ENCODE measurements at regions not wholly inside any gene's neighbourhood (a gene's known extent, or its start where the extent isn't known, plus 50 kb on each side); places are given as distances from the start of the nearest gene placed in this dataset.
"Not testable (repeated sequence)": the region's sequence is repeated elsewhere in the genome, so short reads cannot be mapped to it uniquely, and the experiment has no call there.

DNA sequence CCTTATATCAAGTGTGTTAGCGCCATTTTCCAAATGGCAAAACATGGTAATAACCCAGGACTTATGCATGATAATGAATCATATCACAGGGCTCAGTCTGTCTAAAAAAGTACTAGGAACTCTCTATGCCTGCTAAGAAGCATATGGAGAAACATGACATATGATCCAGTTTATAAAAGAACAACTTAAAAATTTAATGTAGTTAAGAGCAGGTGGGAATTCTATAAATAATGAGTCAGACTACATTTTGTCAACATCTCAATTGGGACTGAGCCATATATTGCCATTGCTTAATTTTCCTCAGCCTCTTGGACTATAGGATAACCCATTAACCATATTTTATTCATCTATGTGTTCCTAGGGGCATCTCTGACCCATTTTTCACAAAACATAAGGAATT is 360.4 kb upstream of the AGA start:
- DNase-seq (ENCODE audit: low spot score) = no peak

DNA sequence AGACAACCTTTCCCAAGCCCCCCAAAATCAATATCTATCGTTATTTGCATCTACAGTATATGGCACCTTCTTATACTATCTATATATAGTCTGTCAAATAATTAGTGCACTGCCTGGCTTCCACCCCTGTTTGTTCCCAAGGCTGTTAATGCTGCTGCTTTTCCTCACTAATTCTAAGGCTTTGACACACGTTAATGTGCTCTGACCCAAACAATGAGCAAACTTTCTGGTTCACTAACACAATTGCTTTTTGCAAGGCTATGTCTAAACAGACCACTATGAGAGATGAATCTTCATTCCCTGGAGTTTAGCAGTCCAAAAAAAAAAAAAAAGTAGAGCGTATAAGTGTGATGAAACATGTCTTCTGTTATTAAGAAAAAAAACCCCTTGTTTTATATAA is 360.9 kb upstream of the AGA start:
- no peak for DNase-seq (ENCODE audit: low spot score)

DNA sequence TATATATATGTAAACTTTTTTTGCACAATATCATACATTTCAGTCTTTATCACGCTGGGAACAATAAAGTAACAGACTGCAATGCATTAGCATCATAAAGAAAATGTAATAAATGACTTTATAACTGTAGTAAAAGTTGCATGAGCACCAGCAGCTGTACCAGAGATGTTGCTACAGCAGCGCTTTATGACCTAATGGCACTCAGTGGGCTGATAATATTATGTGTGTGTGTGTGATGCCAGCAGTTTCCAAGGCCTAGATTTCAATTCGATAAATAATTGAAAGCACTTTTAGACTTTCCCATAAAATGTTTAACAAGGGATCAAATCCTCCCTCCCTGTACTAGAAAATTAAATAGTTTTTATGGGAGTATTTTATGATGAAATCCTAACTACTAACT is 367.6 kb upstream of the AGA start:
- DNase-seq (ENCODE audit: low spot score) = no peak

DNA sequence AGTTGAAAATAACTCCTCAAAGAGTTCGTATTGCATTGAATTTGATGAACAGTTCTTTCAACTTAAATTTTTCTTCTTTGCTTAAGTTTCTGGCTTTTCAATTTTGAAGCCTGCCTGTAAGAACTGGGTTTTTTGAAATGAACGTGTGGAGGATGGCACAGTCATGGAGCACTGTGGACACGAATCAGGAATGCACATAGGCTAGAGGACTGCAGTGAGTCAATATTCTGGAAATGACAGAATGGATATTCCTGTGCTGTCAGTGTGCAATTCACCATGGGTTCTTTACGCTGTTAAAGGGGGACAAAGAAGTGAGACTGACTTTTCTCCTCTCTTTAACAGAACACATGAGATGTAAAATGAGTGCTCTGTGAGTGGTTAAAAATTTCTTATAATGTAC is 368.0 kb upstream of the AGA start:
- no peak for DNase-seq (ENCODE audit: low spot score)

DNA sequence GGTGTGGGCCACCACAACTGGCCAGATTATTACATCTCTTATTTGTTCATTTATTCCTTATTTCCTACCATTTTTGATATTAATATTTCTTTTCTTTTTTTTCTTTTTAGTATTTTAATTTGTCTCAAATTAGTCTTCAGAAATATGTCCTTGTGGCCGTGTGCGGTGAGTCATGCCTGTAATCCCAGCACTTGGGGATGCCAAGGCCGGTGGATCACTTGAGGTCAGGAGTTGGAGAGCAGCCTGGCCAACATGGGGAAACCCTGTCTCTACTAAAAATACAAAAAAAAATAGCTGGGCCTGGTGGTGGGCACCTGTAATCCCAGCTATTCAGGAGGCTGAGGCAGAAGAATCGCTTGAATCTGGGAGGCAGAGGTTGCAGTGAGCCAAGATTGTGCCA is 376.2 kb upstream of the AGA start:
- DNase-seq (ENCODE audit: low spot score) = not testable (repeated sequence)

DNA sequence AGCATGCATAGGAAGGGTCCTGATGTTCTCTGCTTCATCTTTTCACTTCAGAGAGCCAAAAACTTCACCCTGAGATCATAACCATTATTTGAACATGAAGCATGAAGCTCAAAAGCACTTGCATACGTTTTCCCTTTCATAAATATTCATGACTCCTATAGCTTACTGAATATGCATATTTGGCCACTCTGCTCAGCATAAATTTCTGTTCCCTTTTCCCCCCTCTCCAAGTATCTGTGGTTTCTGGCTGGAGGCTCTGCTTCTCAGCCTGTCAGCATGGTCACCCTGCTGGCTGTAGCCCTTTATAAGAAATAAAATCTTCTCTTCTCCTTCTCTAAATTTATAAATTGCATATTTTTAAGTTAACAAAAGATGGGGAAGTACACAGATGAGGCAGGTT is 384.7 kb upstream of the AGA start:
- no peak for DNase-seq (ENCODE audit: low spot score)

DNA sequence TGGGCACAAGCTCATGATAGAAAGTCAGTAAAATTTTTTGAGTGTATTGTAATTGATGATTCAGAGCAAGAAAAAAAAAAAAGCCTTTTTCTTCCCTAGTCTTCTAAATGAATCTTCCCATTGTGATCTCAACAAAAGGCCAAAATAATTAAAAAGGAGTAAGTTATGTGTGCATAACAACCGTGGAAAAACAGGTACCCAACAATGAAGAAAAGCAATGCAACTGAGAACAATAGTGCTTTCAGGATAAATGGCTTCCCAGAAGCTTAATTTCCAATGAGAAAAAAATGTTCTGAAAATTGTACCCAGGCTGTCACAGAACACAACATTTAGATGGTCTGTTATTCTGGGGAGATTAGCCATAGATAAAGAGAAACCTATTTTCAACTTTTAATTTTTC is 399.0 kb upstream of the AGA start:
- no peak for DNase-seq (ENCODE audit: low spot score)

DNA sequence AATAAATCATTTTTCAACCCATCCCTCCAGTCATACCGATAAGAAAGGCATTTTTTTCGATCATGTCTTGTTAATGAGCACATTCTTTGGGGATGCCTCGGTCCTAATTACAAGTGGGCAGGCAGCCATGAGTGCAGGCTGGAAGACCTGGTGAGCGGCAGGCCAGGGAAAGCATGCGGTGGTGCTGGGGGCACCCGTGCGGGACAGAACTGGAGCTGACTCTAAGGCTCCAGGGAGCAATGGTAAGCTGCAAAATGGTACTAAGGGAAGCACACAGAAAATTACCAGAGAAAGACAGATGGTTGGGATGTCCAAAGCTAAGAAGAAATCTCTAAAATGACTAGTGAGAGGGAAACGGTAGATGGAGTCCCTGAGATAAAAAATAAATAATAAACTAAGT is 411.0 kb upstream of the AGA start:
- DNase-seq (ENCODE audit: low spot score) = no peak

DNA sequence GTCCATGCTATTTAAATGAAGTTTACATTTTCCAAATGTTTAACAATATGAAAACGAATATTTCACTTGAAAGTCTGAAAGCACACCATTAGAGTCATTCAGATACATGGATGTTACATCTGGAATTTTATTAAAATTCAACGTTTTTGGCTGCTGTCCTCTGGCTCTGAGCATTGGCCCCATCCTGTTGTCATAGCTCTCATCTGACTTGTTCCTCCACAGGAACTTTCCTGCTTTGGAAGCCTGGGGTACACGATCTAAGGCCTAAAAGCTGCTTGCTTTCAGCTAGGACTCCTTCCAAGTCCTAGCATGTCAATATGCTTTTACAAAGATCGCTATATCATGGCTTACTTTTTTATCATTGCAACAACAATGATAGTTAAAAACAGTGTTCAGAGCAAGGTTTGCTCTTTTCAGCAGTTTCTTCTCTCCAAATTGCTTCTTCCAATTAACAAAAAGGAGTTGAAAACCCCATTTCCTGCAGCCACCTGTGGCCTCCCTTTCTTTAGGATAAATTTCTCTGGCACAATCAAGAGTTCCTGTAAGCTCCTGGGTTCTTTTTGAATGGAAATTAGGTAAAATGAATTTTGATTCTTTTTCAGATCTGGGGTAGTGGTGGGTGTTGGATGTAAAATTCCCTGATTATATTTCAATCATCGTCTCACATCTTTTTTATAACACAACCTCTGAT is 413.4 kb upstream of the AGA start:
- DNase-seq (ENCODE audit: low spot score) = no peak

DNA sequence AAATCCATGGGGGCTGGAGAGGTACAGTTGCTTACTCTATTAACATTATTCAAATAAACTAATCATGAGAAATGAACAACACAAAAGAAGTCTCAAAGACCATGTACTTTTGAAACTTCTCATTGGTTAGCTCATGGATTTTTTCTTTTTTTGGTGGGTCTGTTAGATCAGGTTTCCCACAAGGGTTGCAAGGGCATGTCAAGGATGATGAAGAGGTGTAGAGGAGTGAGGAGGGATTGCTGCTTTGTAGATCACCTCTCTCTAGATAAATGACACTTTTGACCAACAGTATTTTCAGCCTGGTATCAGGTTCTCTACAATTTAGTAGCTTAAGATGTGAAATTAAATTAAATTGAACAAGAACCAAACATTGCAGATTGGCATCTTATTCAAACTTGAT is 417.9 kb upstream of the AGA start:
- no peak for DNase-seq (ENCODE audit: low spot score)

DNA sequence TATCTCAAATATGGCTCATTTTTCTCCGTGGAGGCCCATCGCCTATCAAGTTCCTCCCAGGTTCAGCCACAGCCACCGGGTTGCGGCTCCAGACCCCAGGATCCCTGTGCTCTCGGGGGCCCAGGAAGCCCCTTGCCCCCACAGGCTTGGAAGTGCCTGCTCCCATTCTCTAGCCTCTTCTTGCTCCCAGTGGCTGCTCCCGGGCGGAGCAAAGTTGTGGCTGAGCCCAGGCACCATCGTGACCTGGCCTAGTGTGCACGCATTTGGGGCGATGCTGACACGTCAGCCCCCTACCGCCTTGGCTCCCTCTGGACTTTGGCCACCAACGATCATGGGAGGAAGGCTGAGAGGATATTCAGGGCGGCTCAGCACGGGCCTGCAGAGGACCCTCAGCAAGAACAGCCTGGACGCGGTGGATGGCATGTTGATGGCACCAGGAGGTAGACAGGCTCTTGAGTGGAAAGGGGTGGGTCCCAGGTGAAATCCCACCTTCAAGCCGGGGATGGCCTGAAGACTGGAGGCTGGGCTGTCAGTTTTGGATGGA is 419.4 kb upstream of the AGA start:
- DNase-seq (ENCODE audit: low spot score) = no peak

DNA sequence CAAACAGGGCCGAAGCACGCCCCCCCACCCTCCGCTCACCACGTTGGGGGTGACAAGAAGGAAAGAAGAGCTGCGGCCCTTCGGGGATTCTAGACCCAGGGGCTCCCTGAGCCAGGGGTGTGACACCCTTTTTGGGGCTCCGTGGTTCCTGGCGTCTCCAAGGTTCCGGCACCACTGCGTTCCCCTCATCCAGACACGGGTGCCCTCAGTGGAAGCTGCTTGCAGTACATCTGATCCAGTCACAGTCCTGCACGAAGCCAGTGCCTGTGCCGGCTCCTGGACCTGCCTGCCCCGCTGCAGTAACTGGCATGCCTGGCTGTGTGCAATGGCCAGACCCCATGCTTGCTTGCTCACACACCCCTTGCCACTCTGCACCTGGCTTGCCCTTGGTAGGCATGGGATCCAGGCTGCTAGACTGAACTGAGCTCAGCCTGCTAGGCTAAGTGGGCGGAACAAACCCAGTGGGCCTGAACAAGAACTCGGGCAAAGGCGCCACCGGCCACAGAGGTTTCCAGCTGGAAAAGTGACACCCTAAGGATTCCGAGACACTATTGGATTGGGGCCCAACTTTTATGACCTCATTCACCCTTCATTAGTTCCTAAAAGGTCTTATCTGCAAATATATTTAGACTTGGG is 420.4 kb upstream of the AGA start:
- no peak for DNase-seq (ENCODE audit: low spot score)

DNA sequence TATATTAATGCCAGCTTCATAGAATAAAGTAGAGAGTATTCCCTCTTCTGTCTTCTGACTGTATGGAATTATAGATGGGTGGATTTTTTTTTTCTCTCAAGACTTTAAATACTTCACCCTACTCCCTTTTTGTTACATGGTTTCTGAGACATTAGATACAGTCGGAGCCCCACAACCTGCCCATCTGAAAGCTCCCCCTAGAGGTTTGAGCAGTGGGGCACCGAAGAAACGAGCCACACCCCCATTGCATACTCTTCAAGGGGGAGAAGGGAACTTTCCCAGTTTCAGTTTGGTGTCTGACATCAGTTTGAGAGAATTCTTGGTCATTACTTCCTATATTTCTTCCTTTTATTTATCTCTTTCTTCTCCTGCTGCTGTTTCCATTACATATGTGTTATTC is 437.6 kb upstream of the AGA start:
- DNase-seq (ENCODE audit: low spot score) = no peak

DNA sequence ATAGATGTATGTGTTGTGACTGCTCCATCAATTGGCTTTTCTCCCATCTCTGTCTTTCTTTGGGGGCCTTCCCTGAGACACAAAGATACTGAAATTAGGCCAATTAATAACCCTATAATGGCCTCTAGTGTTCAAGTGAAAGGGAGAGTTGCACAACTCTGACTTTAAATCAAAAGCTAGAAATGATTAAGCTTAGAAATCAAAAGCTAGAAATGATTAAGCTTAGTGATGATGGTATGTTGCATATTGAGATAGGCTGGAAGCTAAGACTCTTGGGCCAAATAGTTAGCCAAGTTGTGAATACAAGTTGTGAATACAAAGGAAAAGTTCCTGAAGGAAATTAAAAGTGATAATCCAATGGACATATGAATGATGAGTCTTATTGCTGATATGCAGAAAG is 452.9 kb upstream of the AGA start:
- DNase-seq (ENCODE audit: low spot score) = no peak

DNA sequence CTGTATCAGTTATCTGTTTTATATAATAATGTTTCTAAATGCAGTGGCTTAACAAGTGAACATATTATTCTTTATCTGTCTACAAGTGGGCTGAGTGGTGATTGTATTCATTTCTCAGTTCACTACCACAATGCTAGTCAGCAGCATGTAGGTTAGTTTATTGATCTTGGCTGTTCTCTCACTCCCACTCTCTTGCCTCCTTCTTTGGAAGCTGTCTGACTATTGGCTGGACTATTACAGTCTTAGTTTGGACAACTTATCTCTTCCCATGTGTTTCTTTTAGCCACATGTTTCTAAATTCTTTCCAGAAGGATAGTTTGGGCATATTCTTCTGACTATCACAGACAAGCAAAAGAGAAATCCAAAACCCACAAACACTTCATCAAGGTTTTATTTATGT is 459.5 kb upstream of the AGA start:
- DNase-seq (ENCODE audit: low spot score) = no peak

DNA sequence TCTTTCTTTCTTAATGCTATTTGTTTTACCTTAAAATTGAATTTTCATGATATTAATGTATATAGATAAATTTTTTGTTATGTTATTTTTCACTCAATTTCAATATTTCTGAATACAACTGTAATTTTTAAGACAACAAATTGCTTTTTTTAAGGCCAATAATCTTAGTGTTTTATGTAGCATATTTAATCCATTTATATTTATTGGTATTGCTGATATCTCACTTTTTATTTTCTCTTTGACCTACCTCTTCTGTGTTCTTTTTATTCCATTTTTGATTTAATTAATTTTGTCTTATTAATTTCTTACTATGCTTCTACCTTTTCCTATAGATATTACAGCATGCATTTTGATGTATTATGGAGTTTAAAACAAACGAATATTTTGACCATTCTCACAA is 460.1 kb upstream of the AGA start:
- DNase-seq (ENCODE audit: low spot score) = no peak

DNA sequence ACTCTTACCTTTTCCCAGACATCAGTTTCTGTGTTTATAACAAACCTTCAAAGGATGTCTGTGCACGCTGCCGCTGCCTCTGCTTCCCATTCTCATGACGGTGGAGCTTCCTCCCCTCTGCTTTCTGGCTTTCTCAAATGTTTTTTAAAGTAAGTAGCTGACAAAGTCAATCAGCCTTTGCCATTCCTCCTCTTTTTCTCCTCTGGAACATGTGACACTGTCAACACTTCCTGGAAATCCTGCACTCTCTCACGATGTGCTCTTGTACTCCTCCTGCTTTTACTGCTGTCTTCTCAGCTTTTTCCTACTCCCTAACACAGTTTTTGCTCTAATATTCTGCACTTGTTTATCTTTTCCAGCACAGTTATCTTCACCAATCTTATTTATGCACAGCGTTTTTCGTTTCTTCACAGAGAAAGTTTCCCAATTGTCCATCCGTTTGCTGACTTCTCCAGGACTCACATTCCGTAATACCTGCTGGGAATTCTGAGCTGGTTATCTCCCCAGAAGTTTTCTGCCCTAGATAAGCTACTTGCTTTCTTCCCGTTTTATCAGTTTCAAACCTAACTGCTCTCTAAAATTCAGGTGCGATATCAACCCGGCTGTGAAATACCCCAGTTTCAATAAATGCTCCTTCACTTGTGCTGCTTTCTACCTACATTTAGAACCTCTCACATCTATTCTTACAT is 465.6 kb upstream of the AGA start:
- DNase-seq (ENCODE audit: low spot score) = no peak

DNA sequence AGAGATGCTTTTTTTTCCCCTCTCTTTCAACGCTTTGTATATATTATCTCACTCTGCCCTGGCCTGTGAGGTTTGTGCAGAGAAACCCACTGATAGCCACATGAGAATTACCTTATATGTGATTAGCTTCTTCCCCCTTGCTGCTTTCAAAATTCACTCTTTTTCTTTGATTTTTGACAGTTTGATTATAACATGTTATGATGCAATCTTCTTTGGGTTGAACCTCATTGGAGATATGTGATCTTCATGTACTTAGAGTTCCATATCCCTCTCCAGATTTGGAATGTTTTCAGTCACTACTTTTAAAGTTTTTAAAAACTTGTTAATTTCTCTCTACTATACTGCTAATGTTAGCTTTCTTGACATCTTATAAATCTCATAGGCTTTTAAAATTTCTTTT is 479.5 kb upstream of the AGA start:
- DNase-seq (ENCODE audit: low spot score) = no peak

DNA sequence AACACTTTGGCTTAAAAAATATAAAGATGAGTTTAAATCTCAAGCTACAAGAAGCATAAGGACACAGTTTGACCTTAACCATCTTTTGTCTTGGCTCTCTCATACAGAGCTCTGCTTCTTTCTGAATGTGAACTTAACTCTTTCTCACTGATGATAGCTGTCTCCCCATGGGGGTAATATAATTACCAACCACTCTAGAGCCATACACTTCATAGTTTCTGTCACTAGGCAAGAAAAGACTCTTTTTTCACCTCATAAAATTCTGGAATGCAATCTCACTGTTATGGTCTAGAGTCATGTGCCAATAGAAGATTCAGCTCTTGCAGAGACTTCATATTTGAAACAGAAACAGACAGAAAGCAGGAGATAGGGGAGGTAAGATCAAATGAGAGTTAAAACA is 481.7 kb upstream of the AGA start:
- no peak for DNase-seq (ENCODE audit: low spot score)

DNA sequence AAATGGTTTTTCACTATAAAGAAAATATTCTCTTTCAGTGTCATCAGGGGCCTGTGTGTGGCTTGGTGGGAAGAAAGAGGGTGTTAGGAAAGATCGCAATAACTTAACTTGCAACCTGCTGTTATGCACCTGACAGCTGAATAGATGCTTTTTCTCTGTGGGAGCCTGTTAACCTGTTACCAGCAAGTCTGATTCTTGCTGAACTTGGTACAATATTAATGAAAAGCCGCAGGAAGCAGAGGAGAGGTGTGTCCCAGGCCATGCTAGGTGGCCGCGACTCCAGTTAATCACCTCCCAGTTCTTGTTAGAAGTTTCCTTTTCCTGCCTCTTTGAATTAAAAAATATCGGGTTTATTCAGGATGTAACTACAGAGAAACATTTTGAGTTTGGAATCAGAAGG is 494.8 kb upstream of the AGA start:
- no peak for DNase-seq (ENCODE audit: low spot score)

DNA sequence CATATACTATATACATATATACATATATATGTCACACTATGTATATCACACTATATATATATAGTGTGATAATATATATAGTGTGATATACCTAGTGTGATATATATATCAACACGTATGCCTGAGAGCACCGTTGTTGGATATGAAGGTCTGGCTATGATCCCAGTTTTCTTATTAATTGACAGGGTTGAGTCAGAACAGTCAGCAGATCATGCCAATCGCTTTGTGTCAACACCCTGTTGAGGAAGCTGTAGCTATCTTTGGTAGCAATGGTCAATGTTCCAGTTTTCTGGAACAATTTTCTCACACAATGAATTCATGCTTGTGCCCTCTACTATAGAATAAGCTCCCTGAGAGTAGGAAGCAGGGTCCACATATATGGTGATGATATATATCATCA is 496.0 kb upstream of the AGA start:
- DNase-seq (ENCODE audit: low spot score) = no peak

DNA sequence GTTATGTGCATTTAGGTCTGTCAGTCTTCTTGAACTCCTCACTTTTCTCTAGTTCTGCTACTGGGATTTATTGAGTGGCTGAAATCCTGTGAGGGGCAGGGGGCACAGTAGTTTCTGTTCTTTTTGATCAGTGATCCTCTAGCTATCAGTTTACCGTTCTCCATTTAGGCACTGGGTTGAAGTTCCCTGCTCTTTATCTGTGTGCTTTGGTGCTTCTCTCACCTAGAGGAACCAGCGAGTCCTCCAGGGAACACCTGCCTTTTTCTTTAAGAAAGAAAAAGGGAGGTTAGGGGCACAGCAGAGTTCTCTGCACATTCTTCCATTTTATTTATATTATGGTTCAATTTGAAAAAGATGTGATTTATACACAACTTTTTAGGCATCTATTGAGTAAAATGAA is 503.0 kb upstream of the AGA start:
- DNase-seq (ENCODE audit: low spot score) = no peak

DNA sequence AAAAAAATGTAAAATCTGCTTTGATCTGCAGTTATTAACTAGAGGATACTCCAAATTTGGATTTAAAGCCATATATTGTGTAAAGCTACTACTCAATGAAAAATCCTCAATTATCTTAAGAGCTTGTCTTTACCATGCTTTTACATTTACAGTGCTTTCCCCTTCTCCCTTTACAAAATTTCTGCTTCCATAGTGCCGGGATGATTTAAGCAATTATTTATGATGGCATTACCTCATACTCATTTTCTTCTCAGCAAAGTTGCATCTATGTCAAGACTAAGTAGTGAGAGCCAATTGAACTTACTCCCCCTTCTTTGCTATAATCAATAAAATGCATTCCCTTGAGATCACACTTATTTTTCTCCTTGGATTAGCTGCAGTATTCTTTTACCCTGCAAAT is 505.4 kb upstream of the AGA start:
- DNase-seq (ENCODE audit: low spot score) = no peak

DNA sequence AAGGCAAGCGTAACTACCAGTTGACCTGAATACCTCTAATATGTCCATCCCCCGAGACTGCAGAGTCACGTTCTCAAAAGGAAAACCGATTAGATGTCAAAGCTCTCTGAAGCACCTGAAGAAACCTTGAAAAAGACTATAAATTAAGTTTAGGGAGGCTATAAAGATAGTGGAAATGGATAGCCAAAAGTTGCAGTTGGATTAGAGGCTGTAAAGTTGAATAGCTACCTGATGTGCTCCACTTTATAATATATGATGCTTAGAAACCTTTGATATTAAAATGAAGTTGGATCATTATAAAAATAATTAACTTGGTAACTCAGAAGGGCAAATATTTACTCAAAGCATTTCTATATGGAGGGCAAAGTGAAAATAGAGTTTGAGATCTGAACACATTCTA is 506.6 kb upstream of the AGA start:
- no peak for DNase-seq (ENCODE audit: low spot score)

Data from AG08395 (cell line).